NCI-H524 treated with DMSO at 0.1 percent for 48 hours (cell line): ENCODE measurements at regions not wholly inside any gene's neighbourhood (a gene's known extent, or its start where the extent isn't known, plus 50 kb on each side); places are given as distances from the start of the nearest gene placed in this dataset.

Experiments used
- DNase-seq: peaks from one replicate; lab custom pipeline; 2025; lab: John Stamatoyannopoulos, UW

DNA sequence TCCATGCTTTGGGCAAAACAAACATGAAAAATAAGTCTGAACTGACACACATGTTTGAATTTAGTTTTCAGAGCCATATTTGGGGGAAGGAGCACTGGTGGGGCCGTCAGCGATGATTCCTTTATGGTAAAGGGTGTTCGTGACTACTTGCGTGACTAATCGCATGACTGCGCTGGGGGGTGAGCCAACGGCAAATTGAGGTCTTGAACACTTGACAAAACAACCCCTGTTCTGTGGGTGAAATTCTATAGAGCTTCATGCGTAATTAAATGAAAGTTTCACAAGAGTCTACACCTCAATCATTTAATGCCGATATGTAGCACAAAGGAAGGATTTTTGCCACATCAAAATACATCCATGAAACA is 127.5 kb upstream of the CYP1B1 start:
- no peak for DNase-seq

DNA sequence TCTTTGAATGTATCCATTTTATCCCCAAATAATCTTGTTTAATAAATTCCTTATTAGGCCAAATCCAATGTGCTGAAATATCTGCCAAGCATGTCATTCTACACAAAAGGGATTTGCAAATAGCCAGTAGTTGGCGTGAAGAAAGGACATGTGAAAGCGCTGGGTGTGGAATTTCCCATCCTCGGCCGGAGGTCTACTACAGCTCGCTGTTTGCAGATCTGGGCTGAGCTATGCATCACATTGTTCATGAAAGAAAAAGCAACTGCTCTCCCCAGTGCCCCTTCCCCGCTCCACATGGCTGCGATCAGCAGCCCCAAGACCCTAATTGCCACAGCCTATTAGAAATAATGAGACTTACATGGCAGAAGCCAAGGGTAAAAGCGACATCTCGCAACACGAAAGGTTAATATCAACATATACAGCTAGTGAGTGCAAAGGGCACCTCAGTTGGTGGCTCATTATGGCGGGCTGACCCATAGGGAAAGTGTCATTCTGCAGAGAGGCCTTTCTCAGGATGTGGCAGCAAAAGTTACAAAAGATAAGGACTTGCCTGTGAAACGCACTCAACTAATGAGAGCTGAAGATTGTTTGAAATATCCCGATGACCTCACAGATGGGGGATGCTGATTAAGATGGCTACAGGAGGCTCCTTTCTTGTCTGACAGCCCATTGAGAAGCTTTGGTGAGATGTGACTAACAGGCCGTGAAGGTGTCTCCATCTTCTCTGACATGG is 126.9 kb upstream of the CYP1B1 start:
- DNase-seq = no peak

DNA sequence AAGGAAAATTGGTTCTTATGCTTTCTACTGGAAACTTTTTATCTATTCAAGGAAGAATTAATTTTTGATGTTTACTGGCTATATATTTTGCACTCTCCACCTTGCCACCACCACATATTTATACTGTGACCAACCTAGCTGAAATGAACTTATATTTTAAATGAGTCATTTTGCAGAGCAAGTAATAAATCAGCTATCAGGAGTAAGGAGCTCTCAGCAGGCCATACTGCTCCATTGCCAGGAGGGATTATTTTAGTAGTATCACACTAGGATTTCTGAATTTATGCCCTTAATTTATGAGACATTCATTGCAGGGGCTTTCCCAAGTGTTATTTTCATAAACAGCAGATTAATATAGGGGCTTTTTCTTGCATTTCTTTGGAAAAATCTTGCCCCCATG is 125.8 kb upstream of the CYP1B1 start:
- no peak for DNase-seq

DNA sequence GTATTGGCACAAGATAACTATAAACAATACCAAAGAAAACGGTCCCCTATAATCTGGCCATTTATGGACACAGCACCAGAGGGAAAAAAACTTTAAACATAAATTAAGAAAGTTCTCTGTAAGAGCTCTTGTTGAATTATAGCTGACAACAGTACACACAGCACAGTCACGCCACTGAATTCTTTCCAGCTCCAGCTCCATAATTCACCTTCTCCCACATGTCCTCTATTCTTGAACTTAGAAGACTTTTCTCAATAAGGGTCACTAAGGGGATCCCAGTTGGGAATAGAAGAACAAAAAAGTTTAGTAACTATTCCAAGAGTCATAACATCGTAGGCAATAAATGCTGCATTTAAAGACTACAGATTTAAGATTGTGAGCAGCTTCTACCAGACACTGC is 124.6 kb upstream of the CYP1B1 start:
- no peak for DNase-seq

GRCh38 chr2:38199127-38199526 is 123.2 kb upstream of the CYP1B1 start:
- DNase-seq = no peak

DNA sequence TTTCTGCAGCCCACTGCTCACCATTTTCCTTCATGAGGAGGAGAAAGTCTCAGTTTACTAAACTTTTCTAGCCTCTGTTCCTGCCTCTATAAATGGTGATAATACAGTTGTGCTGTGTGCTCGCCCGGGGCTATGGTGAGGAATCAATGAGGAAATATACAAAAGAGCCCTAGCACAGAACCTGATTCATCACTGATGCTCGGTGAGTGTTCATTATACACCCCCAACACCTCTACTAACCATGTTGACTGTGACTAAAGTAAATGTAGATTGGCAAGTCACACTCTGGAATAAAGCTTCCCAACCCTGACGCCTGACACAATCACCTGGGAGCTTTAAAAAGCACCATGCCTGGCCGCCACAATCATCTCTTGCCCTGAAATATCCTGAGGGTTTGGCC is 118.8 kb upstream of the CYP1B1 start:
- DNase-seq = no peak

- DNase-seq = no peak
Observed at GRCh38 chr2:38192976-38193375, 117.0 kb upstream of the CYP1B1 start.

- no peak for DNase-seq
Observed at GRCh38 chr2:38192046-38192445, 116.1 kb upstream of the CYP1B1 start.

GRCh38 chr2:38191516-38191915 is 115.6 kb upstream of the CYP1B1 start:
- DNase-seq = no peak

- DNase-seq = no peak
Observed at GRCh38 chr2:38190542-38191218, 114.7 kb upstream of the CYP1B1 start.

DNA sequence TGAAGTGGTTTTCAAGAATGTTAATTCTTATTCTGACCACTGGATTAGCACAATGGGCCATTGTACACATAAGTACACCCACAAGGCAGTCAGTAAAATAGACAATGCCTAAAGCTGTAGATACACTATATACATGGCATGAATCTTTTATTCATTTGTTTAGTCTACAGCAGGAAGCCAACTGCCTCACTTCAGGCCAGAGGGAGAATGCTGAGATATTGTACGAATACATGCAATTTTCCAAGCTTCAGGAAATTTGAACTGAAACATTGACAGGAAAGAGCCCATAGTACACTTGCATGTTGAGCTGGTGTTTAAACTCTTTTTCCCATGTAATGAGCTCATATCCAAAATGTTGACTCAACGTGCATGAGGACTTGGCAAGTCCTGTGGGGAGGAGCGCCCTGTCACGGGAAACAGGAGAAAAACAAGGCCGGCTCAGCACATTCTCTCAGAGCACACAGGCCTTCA is 111.6 kb upstream of the CYP1B1 start:
- no peak for DNase-seq

DNA sequence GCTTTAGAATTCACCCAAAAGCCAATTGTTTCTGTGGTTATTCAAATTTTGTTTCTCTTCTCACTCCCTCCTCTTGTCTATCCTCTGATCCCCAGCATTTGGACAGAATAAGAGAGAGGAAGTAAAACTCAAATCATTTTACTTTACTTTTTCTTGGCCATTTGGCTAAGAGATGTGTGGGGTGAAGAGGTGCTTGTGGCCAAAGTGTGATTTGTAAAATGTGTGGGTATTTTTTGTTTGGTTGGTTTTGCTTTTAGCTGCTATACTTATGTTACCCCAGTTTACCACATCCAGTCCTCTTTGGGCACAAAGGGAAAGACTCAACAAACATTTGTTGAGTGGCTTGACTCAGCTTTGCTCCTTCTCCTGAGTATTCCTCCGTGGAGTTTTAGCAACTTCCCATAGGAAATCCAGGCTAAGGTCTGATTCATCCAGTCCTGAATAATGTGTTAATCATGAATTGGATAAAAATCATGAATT is 109.1 kb upstream of the CYP1B1 start:
- DNase-seq = no peak

DNA sequence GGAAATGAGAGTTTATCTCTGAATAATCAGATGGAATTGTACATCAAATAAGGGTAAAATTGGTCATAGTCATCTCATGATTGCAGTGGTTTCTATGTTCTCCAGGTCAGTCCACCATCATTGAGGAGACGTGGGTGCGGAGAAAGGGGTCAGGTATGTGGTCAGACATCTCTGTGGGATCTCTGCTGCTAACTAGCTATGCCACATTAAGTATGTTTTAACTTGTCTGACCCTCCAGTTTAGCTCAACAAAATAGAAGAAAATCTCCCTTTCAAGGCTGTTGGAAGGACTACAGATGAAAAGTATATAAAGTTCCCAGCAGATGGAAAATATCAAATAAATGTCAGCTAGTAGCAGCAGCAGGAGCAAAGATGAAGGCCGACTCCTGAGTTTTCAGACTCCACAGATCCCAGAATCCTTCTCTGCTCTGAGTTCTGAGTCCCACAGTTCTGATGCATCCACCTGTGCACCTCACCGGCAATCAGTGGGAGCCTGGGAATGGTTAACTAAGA is 106.6 kb upstream of the CYP1B1 start:
- no peak for DNase-seq

GRCh38 chr2:38181806-38182491 is 106.0 kb upstream of the CYP1B1 start:
- DNase-seq = no peak

DNA sequence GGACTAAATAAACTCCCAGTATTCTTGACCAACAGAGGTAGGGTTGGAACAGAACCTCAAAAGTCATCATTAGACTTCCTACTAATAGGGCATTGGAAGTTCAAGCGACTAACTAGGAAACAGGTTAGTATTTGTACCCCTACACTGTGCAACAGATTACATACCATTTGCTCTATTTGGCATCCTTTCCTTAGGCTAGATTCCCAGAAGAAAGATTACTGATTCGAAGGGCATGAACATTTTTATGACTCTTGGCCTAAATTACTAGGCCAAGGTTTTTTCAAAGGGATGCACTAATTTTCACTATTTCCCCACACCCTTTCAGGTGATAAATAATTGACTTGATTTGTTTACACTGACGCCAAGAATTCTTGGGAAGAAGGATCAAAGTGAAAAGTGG is 104.8 kb upstream of the CYP1B1 start:
- no peak for DNase-seq

- no peak for DNase-seq
Observed at GRCh38 chr2:38178556-38179419, 102.8 kb upstream of the CYP1B1 start.

DNA sequence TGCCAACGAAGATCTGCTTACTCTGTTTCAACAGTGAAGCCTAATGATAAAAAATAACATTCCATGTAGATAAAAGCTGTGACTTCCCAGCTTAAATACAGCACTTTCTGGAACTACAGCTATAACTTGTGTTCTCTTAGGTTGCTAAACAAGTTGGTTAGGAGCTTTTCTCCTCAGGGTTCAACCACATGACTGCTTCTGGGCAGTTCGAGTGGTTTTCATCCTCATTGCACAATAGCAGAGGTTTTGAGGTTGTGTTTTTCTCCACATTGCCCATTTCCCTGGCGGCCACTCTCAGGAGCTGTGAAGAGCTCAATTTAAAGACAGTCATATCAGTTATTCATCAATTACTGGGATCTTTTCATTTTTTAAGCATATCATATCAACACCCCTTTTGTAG is 102.2 kb upstream of the CYP1B1 start:
- DNase-seq = no peak

DNA sequence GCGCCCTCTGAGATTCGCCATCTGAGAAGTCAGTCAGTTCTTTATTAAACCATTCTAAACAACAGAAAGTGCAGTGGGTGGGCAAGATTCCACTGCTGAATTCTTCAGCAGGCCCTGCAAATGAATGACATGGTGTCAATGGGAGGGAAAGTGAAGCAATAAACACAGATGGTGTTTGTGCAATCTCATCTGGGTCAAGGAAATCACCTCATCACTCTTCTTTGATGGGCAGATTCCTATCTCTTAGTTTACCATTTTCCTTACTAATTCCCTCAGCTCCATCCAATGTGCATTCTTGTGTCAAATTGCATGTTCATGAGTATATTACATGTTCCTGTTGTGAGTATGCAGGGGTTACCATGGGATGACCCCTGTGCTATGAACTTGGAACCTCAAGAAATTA is 100.7 kb upstream of the CYP1B1 start:
- no peak for DNase-seq

- DNase-seq = no peak
Observed at GRCh38 chr2:38174646-38175423, 98.9 kb upstream of the CYP1B1 start.

GRCh38 chr2:38174131-38174530 is 98.2 kb upstream of the CYP1B1 start:
- DNase-seq = no peak

DNA sequence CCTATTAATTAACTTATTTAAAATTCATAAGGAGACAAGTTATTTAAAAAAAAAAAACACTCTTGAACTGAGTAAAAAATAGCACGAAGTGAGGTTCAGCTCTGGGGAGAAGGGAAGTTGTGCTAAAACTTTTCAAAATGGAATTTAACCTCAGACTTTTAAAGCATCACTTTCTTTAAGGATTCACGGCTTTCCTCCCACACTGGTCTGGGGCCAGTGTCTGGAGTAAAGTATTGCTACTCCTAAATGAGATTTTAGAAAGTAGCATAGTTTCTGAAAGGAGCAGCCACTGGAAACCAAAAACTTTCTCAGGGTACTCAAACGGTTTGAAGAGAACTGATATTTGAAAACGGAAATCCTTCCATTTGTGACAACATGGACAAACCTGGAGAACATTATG is 97.7 kb upstream of the CYP1B1 start:
- DNase-seq = no peak
